ENCODE measurements at regions not wholly inside any gene's neighbourhood (a gene's known extent, or its start where the extent isn't known, plus 50 kb on each side); places are given as distances from the start of the nearest gene placed in this dataset.

DNA sequence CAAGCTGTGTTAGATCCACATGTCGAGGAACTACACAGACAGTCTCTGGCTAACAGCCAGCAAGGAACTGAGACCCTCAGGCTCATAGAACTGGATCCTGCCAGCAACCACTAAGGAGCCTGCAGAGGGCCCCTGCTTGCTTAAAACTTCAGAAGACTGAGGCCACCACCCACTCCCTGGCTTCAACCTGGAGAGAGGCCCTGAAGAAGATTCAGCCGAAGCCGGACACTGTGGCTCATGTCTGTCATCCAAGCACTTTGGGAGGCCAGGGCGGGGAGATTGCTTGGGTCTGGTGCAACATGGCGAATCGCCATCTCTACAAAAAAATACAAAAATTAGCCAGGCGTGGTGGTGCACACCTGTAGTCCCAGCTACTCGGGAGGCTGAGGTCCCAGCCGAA is 92.6 kb upstream of the TMPRSS2 start:
- TF ChIP-seq, protein P1, sequence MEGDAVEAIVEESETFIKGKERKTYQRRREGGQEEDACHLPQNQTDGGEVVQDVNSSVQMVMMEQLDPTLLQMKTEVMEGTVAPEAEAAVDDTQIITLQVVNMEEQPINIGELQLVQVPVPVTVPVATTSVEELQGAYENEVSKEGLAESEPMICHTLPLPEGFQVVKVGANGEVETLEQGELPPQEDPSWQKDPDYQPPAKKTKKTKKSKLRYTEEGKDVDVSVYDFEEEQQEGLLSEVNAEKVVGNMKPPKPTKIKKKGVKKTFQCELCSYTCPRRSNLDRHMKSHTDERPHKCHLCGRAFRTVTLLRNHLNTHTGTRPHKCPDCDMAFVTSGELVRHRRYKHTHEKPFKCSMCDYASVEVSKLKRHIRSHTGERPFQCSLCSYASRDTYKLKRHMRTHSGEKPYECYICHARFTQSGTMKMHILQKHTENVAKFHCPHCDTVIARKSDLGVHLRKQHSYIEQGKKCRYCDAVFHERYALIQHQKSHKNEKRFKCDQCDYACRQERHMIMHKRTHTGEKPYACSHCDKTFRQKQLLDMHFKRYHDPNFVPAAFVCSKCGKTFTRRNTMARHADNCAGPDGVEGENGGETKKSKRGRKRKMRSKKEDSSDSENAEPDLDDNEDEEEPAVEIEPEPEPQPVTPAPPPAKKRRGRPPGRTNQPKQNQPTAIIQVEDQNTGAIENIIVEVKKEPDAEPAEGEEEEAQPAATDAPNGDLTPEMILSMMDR (IDR thresholded peaks at IDR 0.05): no peak
- TF ChIP-seq POLR2AphosphoS5 (IDR thresholded peaks at IDR 0.05; ENCODE audit: insufficient read depth in 1 of 2, low read depth in 1 of 2) (no peak), POLR2A (IDR thresholded peaks at IDR 0.05) (no peak)
- peak; percentile 67 to 71 for DNase-seq (ENCODE audit: extremely low spot score in 2 of 2)
- no peaks in the 10 kb centered on the region for H3K27me3 ChIP-seq
- H3K9me3 ChIP-seq: no peaks in the 10 kb centered on the region
- no peak overlapping the region for H3K27ac ChIP-seq
- peaks cover 8% of the 10 kb centered on the region for H3K4me1 ChIP-seq
- intact Hi-C loops (cut with DNase I): no loop called here
- H3K4me3 ChIP-seq: no peak overlapping the region
- H3K36me3 ChIP-seq: no peaks in the 10 kb centered on the region

DNA sequence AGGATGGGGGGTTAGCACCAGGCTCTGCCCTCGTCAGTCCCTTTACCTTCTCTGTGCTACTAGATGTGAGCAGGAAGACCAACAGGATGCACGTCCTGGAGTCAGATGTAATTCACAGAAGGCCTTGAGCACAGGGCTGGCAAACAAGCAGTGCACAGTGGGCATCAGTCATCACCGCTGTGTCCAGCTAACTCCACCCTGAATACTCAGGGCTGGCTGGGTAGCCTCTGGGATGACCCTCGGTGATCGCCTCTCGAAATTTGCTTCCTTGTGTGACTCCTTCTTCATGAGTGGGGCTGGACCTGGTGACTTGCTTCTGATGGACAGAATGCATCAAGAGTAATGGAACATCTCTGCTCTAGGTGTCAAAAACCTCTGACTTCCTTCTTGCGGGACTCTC is 92.2 kb upstream of the TMPRSS2 start:
- peak; percentile 70 to 76 for DNase-seq (ENCODE audit: extremely low spot score in 2 of 2)
- Histone ChIP-seq H3K27ac (no peak overlapping the region), H3K4me3 (no peak overlapping the region), H3K36me3 (no peaks in the 10 kb centered on the region), H3K4me1 (peaks cover 8% of the 10 kb centered on the region), H3K27me3 (no peaks in the 10 kb centered on the region), H3K9me3 (no peaks in the 10 kb centered on the region)
- intact Hi-C loops (cut with DNase I): no loop called here
- TF ChIP-seq, protein P1 (IDR thresholded peaks at IDR 0.05): no peak
- no peak for TF ChIP-seq POLR2AphosphoS5 (IDR thresholded peaks at IDR 0.05; ENCODE audit: insufficient read depth in 1 of 2, low read depth in 1 of 2)
- no peak for TF ChIP-seq POLR2A (IDR thresholded peaks at IDR 0.05)

DNA sequence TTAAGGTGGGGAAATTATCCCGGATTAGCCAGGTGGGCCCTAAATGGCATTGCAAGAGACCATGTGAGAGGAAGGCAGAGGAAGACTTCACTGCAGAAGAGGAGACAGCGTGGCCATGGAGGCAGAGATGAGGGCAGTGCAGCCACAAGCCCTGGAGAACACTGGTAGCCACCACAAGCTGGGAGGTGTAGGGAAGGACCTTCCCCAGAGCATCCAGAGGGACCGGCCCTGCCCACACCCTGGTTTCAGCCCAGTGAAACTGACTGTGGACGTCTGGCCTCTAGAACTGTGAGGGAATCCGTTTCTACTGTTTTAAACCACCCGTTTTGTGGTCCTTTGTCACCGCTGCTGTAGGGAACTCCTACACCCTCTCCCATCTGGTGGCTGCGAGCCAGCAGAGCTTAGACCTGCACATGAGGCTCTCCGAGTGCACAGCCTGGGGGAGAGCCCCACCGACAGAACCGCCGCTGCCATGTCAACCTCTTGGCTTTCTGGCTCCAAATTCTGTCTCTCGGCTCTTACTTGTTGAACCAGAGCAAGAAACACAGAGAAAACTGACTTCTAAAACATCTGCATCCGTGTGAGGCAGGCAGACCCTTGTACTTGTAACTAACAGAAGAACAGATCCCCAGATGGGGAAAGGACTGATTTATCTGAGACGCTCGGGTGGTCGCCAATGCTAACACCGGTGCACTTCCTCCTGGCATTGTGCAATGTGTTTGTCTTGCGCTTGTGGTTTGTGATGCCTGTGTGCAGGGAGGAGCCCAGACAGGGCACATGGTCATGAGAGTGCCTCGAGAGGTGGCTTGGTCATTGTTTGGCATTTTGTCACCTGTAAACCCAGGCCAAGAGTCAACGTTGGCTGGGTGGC is 90.8 kb upstream of the TMPRSS2 start:
- TF ChIP-seq POLR2AphosphoS5 (IDR thresholded peaks at IDR 0.05; ENCODE audit: insufficient read depth in 1 of 2, low read depth in 1 of 2): no peak
- TF ChIP-seq, protein P1 (IDR thresholded peaks at IDR 0.05): no peak
- TF ChIP-seq POLR2A (IDR thresholded peaks at IDR 0.05): no peak
- no peak overlapping the region for H3K27ac ChIP-seq

DNA sequence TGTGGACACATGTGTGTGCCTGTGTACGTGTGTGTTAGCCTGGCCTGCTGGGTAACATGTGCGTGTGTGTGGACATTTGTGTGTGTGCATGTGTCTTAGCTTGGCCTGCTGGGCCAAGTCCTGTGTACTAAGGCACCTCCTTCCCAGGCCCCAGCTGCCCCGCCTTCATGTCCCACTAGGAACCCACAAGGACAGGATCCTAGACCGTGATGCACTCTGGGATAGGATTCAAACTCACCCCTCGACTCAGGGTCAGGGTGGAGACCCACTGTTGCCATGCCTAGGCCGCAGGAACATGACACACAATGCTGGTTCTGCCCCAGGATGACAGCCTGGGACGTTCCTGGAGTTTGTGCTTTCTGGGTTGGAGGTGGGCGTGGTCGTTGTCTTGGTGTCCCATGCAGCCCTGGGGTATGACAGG is 89.9 kb upstream of the TMPRSS2 start:
- H3K4me1 ChIP-seq: peaks cover 8% of the 10 kb centered on the region
- no peak overlapping the region for H3K27ac ChIP-seq
- H3K9me3 ChIP-seq: no peaks in the 10 kb centered on the region
- H3K36me3 ChIP-seq: no peaks in the 10 kb centered on the region
- H3K4me3 ChIP-seq: no peak overlapping the region
- DNase-seq (ENCODE audit: extremely low spot score in 2 of 2): peak; percentile 70 to 94
- TF ChIP-seq, protein P1 (IDR thresholded peaks at IDR 0.05): no peak
- no peak for TF ChIP-seq POLR2AphosphoS5 (IDR thresholded peaks at IDR 0.05; ENCODE audit: insufficient read depth in 1 of 2, low read depth in 1 of 2)
- intact Hi-C loops (cut with DNase I): no loop called here
- H3K27me3 ChIP-seq: no peaks in the 10 kb centered on the region

More for the DNA sequence above, 90.8 kb upstream of the TMPRSS2 start:
- Histone ChIP-seq H3K4me1 (peaks cover 8% of the 10 kb centered on the region), H3K9me3 (no peaks in the 10 kb centered on the region), H3K4me3 (no peak overlapping the region), H3K27me3 (no peaks in the 10 kb centered on the region), H3K36me3 (no peaks in the 10 kb centered on the region)
- peak; percentile 64 to 76 for DNase-seq (ENCODE audit: extremely low spot score in 2 of 2)
- intact Hi-C loops (cut with DNase I): no loop called here

DNA sequence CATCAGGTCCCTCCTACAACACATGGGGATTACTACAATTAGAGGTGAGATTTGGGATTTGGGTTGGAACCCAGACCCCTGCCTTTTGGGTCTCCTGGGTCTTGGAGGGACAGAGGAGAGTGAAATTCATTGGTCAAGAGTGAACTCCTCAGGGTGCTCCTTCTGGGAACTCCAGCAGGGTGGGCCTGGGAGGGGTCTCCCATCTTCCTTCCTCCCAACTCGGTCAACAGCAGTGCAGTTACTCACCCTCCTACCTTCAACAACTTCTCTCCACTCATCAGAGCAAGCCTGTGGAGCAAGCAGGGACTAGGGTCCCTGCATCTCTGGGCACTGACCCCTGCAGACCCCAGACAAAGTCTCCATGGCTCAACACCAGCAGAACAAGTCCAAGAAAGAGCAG is 89.3 kb upstream of the TMPRSS2 start:
- no peak overlapping the region for H3K27ac ChIP-seq
- no peaks in the 10 kb centered on the region for H3K9me3 ChIP-seq

More for the DNA sequence above, 89.3 kb upstream of the TMPRSS2 start:
- Histone ChIP-seq H3K4me3 (no peak overlapping the region), H3K27me3 (no peaks in the 10 kb centered on the region), H3K4me1 (peaks cover 8% of the 10 kb centered on the region), H3K36me3 (no peaks in the 10 kb centered on the region)
- intact Hi-C loops (cut with DNase I): no loop called here
- DNase-seq (ENCODE audit: extremely low spot score in 2 of 2): peak; percentile 70 to 78
- TF ChIP-seq, protein P1 (IDR thresholded peaks at IDR 0.05): no peak
- TF ChIP-seq POLR2A (IDR thresholded peaks at IDR 0.05) (no peak), POLR2AphosphoS5 (IDR thresholded peaks at IDR 0.05; ENCODE audit: insufficient read depth in 1 of 2, low read depth in 1 of 2) (no peak)

Data from vagina (tissue), 2 donors.